GM19023 (cell line): ENCODE measurements at regions not wholly inside any gene's neighbourhood (a gene's known extent, or its start where the extent isn't known, plus 50 kb on each side); places are given as distances from the start of the nearest gene placed in this dataset.
"Not testable (repeated sequence)": the region's sequence is repeated elsewhere in the genome, so short reads cannot be mapped to it uniquely, and the experiment has no call there.

Experiments
- ATAC-seq: cut with Tn5 transposase; IDR thresholded peaks from one replicate; pipeline ENCODE4 v1.9.1; 2021; ENCODE audit warnings: mild to moderate bottlenecking, moderate library complexity; ENCODE audit not compliant: unreplicated experiment

DNA sequence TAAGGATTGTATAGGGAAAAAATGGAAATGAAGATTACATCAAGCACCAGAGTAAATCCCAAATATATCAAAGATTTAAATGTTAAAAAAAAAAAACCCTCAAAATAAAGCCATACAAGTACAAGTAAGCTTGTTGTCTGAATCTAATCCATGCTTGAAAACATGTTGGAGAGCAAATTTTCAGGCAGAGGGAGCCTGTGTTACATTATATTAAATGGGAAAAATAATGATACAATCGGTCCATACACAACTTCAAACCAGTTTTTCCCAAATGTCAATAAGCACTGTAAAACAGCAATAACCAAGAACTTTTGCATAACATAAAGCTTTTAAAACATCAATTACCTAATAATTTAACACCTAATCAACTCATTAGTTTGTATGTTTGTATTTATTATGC lies 949.4 kb upstream of the ADGRL4 start:
- no peak for ATAC-seq

DNA sequence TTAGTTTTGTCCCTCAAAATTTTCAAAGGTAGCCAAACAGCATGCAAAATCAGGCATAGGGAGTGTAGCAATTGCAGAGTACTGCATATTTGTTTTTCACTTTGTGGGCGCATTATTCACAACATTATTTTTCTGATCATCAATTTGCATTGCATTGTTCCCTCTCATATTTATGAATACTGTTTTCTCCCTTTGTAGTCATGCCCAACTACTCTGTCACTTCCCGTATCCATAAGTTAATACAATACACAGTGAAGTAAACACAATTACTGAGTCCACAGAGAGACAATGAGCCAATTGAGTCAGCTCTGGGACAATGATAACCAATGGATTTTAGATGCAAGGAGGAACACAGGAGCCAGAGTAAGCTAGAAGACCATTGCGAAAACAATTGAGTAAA lies 944.0 kb upstream of the ADGRL4 start:
- ATAC-seq: no peak

DNA sequence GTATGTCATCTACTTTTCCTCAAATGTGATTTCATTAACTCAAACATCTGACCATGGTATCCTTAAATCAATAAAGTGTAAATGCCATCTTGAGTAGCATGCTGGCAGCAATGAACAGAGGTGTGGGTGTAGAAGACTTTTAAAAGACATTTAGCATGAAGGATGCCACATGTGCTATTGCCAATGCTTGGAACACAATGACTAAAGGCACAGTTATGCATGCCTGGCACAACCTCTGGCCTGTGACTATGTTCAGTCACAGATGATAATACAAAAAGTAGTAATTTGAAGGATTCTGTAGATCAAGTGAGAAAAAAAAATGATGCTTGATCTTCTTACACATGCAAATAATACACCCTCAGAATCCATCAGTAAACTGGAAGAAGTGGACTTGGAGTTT lies 938.9 kb upstream of the ADGRL4 start:
- ATAC-seq: no peak

DNA sequence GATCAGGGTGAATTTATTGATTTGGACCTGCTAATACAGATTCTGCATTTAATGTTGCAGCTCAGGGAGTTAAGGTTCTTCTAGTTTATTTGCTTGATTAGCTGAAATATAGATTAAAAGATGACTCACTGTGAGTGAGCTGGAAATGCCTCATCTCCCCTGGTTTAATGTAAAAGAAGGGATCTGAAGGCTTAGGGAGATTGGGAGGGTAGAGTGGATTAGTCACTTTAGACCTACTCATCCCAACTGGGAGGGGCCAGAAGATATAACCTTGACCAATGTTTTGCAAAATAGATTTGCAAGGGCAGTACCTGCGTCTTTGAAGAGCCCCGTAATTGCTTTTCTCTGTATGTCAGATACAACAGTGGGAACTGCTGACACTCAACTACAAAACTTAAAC lies 922.8 kb upstream of the ADGRL4 start:
- ATAC-seq: no peak

DNA sequence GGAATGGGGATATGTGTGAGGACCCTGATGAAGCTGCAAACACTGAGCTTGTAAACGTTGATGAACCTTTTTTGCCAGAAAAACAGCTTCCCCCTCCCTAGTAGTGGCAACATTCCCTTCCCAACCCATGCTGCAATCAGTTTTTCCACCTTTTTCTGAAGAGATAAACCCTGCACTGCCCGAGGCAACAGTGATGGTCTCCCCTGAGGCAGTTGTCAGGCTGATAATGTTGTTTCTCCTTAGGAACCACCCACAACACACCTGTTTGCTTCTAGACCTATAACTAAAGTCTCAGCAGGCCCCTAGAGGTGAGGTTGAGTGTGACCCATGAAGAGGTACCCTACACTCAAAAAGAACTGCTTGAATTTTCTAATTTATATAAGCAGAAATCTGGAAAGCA lies 922.4 kb upstream of the ADGRL4 start:
- ATAC-seq: no peak

DNA sequence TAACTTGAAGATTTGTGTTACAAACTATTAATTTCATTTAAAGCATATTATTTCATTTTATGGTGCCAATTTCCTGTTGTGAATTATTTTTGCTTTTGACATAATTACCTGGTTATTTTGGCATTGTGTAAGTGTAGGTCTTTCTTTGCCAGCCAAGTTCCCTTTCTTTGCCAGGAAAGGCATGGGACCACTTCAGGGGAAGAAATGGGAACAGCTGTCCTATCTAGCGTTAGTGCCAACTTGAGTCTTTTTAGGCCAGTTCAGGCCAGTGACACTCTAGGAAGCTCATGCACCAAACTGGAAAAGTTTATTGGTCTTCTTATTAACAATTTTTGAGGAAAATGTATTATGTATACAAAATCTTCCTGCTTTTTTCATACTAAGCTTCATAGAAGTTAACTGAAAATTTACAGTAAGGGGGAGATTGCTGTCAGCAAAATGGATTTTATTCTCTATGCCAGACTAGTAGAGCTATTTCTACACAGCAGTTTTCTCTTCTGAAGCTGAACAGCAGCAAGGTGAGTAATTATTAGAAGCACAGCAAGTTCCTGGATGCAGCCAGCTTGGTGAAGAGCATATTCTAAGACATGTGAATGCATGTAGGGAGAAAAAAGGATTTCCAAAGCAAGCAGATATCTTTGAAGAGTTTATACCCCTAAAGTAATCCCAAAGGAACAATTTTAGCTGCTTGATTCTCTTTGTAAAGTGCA lies 914.6 kb upstream of the ADGRL4 start:
- ATAC-seq: no peak

DNA sequence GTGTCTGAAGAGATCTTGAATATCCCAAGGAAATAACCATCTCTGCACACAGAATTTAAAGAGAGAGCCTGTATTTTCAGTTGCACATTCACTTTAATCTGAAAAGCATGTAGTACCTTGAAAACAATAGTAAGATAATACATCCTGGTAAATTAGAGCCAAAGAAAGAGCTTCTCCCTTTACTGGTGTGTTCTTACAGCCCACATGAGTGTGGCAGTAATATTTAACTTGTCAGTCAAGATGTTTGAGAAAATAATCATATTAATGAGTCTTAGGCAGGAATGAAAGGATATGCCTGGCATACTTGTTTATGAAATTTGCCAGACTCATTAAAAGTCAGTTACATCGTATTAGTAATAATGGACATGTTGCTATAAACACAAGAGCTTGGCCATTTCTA lies 908.4 kb upstream of the ADGRL4 start:
- ATAC-seq: no peak

DNA sequence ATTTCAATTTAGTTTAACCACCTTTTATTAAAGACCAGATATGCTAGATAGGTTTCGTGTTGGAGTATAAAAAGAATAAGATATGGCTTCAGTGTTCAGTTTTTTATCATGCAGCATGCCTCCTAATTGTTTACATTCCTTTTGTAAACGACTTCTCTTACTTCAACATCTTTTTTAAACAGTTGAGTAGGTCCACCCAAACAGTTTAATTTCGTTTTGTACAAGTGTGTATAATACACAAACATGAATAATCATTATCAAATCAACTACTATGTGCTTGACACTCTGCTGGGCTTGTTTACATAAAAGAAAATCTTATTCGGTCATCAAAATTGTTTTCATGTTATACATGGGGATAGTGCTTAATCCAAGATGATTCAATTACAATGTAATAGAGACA lies 906.3 kb upstream of the ADGRL4 start:
- ATAC-seq: no peak

DNA sequence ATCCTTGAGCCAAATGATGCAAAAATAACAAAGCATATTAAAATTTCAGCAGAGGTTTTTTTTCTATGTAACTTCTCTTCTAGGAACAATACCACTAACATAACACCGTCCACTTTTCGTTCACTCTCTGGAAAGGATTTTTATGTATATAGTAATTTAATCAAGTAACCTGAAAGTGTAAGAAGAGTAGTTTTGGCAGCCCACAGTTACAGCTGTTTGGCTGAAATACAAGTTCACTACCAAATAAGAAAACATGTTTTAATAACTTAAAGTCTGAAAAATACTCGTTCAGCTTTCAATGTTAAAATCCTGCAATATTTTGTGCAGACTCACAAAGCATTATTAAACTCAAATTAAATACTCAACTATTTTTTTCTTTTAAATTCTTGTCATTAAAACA lies 896.8 kb upstream of the ADGRL4 start:
- ATAC-seq: no peak

DNA sequence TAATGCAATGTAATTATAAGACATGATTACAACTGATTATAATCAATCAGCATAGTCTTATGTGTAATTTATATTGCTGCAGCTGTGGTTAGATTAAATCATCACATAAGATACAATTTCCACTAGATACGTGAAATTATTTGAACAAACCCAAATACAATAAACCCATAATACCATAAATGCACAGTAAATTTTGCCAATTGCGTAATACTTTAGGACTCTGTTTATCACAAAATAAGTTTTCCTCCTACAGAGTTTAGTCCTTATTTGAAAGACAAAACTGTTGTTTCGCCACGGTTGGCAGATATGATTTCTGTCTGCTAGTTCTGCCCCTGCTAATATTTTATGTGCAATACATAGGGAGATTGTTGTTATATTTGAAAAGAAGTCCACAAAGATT lies 895.9 kb upstream of the ADGRL4 start:
- no peak for ATAC-seq

DNA sequence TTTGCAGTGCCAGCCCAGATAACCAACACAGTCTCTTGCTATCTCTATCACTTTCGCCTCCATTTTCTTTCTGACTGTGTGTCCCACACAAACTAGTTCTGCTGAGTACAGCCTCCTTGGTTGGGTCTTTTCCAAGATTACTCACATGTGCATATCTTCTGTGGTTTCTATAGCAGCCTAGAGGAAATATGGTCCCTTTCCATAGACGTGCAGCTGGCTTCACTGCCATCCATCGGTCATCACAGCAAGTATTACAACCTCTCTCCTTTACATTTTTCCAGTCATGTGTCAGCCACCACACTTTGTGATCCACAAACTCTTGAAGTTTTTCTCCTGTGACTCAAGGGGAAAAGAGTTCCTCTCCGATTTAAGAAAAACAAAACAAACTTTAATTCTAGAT lies 893.4 kb upstream of the ADGRL4 start:
- ATAC-seq: no peak

DNA sequence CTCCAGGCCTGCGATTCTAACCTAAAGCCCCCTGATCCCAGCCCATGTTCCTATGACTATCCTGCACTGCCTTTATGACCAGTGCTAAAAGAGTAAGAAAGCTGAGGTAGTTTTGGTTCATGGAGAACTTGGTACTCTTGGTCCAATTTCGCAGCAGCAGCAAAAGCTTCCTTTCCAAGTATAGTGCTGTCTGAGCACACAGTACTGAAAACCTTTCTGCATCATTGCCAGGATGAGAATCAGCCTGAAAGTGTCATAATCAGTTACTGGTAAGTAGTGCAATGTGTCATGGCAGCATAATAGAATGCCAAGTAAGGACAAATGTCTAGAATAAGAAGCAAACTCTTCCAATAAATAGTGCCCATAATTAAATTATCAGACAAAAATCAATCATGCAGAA lies 889.6 kb upstream of the ADGRL4 start:
- no peak for ATAC-seq

DNA sequence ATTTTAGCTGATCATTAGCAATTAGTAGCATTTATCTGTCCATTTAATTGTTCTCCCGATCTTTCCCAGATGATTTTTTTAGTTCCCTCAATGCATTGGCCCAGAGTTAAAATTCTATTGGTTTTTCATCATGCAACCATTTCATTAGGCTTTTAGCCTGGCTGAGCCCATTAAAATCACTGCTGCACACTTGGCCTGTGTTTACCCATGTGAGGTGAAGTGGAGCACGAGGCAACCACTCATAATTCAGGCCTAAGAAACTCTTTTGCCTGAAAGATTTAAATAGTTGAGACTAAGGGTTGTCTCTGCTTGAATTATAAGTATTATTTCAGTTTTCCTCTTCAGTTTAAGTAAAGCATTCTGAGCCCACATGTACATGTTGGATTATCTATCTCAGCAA lies 889.0 kb upstream of the ADGRL4 start:
- ATAC-seq: no peak

DNA sequence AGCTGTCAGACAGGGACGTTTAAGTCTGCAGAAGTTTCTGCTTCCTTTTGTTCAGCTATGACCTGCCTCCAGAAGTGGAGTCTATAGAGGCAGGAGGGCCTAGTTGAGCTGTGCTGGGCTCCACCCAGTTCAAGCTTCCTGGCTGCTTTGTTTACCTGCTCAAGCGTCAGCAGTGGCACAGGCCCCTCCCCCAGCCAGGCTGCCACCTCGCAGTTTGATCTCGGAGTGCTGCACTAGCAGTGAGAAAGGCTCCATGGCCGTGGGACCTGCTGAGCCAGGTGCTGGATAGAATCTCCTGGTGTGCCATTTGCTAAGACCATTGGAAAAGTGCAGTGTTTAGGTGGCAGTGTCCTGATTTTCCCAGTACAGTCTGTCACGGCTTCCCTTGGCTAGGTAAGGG lies 887.6 kb upstream of the ADGRL4 start:
- ATAC-seq: not testable (repeated sequence)

DNA sequence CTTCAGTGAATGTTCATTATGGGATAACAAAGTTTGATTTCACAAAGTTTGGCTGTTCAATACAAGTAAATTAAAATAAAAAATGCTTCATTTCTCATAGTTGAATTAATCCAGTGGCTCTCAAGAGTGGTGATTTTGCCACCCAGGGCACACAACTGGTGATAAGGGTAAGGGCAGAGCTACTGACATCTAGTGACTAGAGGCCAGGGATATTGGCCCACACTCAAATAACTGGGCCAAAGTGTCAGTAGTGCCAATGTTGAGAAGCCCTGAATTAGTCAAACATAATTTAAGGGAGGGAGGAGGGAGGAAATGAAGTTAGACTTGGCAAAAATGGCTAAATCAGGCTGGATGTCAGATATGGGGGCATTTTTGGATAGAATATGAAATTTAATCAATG lies 880.5 kb upstream of the ADGRL4 start:
- ATAC-seq: no peak

DNA sequence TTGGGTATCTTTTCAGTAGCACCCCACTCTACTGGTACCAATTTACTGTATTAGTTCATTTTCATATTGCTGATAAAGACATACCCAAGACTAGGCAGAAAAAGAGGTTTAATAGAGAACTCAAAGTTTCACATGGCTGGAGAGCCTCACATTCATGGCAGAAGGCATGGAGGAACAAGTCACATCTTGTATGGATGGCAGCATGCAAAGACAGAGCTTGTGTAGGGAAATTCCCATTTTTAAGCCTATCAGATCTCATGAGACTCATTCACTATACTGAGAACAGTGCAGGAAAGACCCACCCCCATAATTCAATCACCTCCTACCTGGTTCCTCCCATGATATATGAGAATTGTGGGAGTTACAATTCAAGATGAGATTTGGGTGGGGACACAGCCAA lies 878.6 kb upstream of the ADGRL4 start:
- no peak for ATAC-seq

DNA sequence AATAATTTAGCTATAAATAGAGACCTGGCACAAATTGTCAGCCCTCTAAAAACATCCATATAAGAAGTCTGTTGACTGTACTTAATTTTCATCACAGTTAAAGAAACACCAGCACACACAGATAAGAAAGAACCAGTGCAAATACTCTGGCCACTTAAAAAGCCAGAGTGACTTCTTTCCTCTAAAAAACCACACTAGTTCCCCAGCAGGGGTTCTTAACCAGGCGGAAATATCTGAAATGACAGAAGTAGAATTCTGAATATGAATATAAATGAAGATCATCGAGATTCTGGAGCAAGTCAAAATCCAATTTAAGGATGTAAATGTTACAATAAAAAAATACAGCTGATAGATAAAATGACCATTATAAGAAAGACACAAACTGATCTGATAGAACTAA lies 870.6 kb upstream of the ADGRL4 start:
- ATAC-seq: no peak

DNA sequence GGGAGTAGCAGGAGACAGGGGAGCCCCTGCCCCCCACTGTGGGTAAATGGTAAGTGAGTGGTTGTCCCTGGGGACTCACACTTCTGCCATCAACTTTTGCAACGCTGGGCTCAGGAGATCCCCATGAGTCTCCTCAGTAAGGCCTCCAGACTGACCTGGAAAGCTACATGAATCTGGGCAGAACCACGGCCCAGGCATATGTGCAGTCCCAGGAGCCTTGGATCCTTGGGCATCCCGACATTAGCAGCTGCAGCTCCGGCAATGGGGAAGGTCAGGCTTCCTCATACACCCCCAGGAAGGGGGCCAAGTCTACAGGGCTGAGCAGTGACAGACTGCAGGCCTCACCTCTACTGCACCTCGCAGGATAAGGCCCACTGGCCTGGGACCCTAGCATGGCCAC lies 868.7 kb upstream of the ADGRL4 start:
- no peak for ATAC-seq

DNA sequence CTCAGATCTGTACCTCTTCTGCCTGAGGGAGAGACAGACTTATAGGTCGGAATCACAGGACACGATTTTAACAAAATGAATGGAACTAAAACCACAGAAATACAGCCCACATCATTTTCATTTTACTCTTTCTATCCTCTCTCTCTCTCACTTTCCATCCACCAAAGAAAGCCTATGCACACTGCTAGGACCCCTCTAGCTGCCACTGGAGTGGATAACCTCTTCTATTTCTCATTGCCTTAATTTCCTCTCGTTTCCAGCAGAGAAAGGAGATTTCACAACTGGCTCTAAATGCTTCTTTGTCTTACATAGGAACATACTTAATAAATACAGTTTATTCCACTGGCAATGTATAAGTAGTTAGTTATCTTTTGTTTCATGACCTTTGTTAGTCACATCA lies 867.8 kb upstream of the ADGRL4 start:
- no peak for ATAC-seq

DNA sequence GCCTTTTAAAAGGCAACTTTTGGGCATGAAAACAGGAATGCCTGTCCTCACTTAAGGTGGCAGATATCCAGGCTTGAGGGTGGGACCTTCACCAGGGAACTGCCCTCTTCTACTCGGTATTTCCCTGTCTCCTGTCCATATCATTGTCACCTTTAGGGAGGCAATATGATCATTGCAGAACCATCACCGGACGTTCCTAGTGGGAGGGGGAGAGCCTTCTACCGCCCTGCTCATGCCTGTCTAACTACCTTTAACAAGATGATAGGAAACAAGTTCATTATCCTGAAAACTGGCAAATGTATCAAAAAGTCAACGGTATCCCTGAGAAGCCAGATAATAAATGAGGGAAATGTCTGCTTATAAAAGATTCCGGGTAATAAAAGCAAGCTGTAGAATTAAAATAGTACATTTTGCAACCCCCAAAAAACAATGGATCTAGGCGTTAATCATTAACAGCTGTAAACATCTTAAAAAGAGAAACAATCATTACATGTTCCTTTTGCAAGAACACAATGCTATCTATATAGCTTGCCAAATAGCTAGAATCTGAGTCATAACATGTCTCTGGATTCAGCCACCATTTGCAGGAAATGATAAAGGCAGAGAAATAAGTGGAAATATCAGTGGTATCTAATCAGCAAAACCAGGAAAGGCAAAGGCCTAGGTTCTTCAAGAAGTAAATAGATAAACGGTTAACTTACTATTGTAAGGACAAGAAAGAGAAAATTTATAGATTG lies 852.9 kb upstream of the ADGRL4 start:
- no peak for ATAC-seq

DNA sequence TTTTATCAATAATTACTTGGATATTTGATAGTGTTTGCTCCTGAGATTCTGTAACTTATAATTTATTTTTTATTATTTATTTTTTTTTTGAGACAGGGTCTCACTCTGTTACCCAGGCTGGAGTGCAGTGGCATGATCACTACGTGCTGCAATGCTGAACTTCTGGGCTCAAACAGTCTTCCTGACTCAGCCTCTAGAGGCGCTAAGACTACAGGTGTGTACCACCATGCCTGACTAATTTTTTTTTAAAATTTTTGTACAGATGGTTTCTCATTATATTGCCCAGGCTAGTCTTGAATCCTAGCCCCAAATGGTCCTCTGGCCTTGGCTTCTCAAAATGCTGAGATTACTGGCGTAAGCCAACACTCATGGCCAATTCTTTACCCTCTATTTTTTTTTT lies 845.5 kb upstream of the ADGRL4 start:
- peak; percentile 66 for ATAC-seq

DNA sequence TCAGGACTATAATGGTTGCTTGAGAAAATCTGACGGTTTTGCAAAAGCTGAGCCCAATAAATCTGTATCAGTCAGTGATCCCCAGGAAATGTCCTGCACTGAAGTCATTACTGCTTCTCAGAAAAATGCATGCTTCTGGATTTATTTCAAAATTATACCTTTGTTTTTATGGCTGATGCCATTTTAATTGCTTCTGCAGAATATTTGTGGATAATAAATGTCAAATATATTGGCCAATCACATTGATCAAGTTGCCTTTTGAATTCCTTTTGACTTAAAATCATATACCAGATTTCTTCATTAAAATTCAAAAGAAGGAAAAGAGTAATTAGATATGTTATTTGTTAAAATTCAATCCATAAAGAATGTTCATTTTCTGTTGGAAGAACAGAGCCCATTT lies 842.9 kb upstream of the ADGRL4 start:
- ATAC-seq: no peak

DNA sequence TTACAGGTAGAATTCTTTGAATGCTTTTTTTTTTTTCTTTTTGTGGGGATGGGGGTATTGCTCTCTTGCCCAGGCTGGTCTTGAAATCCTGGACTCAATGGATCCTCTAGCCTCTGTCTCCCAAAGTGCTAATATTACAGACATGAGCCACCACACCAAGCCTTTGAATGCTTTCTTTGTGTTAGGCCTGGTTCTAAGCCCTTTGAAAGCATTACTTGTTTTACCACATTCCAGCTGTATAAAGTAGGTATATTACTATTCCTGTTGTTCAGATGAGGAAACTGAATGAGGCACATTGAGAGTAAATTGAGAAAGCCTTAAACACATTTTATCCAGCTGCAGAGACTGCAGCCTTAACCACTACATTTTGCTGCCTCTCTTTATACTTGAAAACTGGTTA lies 841.8 kb upstream of the ADGRL4 start:
- no peak for ATAC-seq
